Activated CD4-positive, alpha-beta T cell treated with anti-CD3 and anti-CD28 coated beads for 1 hour (primary cell): ENCODE measurements at regions not wholly inside any gene's neighbourhood (a gene's known extent, or its start where the extent isn't known, plus 50 kb on each side); places are given as distances from the start of the nearest gene placed in this dataset.

Experiments used
- DNase-seq: peaks from one replicate; pipeline ENCODE4 v3.0.0-alpha.2; 2020

DNA sequence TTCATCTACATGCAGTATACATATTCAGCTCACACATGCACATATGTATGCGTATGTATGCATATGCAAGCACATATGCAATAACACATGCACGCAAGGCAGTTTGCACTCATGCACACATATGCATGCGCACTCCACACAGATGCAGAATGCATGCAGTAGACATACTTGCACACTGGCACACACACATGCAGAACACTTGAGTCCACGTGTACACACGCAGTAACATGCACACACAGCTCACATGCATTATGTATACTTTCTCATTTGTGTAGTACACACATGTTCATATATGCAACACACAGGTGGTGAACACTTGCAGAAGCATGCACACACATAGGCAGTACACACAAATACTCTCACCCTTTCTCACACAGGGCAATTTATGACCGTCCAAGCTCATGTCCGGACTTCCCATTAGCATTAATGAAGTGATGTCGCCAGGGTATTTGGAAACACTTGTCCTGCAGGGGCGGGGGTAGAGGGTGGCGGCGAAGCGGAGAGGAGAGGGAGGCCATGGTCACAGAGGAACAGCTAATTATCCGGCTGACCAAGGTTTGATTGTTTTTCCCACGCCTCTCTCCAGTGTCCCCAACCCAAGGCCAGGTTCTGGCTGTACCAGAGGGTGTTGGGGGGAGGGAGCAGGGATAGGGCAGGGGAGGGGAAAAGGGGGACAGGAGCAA, 91.3 kb downstream of the VEGFA start:
- no peak for DNase-seq

DNA sequence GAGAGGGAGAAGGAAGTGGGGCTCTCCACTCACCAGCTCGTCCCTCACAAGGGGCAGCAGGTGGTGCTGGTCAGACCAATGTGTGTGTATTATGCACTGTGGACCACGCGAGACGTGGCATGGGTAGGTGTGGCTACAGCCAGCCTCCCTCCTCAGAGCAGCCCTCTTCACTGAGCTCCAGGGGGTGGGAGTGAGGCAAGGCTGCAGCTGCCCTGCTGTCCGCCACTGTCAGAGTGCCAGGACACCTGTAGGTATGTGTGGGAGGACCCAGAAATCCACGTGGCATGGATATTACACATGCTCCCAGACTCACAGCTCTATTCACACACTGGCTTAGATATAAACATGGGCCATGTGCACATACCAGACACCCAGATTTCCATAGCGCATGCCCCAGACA, 90.3 kb downstream of the VEGFA start:
- DNase-seq = no peak

DNA sequence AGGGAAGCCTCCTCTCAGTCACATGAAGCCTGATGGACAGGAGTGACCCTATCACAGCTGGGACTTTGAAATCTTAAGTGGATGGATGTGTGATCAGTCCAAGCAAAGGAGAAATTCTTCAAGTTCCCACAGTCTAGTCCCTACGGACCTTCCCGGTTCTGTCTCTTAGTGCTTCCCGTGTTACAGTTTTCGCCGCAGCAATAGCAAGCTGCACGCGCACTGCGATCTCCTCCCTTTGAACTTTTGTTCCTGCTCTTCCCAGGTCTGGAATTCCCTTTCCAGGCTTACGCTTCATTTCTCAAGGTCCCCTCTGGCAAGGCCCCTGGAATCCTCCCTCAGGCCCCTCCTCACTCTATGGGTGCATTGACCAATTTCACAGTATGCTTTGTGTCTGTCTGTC, 89.2 kb downstream of the VEGFA start:
- DNase-seq = no peak

DNA sequence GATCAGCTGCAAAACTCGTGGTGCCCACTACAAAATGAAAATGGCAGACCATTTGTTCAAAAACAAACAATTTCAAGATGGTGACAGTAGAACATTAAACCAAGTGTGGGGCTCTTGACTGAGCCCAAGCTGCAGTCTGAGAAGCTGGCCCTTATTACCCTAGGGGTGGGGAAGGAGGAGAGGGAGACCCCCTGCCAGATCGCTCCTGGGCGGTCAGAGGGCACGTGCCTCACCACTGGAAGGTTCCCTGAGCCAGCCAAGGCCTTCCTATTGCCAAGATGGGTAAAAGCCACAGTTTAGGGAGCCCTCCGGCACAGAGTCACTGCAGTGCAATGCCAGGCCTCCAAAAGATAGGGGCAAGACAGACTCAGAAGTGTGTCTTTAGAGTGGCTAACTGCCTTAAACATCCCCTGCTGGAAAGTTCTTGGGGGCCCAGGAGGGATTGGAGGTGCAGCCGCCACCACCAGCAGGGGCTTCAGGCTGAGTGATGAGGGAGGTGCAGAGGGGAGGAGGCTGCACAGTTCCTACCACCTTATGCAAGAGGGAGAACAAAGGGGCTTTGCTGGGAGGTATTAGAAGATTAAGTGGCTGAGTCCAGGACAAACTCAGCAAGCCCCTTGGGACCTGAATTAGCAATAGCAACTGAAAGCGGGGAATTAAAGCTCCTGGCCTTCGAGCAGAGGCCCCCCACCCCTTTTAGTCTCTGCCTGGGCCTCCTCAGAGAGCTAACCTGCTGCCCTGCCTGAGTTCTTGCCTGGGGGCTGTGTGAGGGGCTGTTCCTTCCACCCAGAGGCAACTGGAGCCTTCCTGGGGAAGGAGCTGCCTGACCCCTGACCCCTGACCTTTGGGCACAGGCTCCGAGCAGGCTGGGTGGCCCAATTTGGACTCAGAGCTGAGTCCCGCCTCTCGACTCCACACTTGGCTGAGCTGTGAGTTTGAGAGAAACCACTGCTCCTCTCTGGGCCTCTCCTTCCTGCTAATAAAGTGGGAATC, 88.4 kb downstream of the VEGFA start:
- DNase-seq = no peak

DNA sequence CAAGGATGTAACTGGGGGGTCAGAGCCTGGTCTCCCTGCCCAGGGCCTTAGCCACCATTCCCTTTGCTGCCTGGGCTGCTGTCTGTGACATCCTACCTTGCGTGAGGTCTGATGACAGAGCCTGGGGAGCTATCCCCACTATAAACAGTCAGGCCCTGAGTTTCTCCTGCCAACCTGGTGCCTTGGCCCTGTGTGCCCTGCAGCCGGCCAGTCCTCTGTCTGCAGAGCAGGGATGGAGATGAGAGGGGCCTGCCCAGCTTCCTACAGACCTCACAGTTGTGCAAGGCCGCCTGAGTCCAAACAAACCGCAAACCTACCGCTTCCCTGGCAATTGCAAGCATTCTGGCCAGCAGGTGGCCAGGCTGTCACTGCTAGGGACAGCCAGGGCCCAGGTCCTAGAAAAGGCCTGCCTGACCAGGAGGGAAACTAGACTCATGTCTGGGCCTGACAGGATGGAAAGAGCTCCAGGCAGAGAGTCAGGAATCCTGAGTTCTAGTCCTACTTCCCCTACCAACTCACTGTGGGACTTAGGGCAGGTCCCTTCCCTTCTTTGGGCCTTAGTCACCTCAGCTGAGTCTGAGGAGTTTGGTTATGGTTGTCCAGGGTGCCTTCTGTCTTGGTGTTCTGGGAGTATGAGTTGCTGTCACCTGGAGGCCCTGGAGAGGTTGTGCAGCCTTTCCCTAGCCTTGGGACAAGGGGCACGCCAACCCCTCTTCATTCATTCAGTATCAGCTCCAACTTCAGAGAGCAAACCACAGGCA, 86.2 kb downstream of the VEGFA start:
- no peak for DNase-seq

DNA sequence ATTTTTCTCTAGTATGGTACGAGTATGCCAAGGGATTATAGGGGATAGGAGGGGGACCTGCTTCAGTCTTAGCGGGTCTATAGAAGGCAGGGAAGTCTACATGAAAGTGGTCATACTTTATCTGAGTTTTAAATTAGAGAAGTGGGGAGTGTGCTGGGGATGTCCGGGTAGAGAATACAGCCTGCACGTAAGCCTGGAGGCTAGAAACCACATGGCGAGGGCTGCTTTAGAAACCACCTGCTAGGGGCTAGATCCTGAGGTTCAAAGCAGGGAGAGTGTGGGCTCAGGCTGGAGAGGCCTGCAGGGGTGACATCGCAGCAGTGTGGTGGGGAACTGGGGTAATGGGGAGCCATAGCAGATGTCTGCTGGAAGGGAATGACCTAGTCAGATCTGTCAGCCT, 85.2 kb downstream of the VEGFA start:
- no peak for DNase-seq

DNA sequence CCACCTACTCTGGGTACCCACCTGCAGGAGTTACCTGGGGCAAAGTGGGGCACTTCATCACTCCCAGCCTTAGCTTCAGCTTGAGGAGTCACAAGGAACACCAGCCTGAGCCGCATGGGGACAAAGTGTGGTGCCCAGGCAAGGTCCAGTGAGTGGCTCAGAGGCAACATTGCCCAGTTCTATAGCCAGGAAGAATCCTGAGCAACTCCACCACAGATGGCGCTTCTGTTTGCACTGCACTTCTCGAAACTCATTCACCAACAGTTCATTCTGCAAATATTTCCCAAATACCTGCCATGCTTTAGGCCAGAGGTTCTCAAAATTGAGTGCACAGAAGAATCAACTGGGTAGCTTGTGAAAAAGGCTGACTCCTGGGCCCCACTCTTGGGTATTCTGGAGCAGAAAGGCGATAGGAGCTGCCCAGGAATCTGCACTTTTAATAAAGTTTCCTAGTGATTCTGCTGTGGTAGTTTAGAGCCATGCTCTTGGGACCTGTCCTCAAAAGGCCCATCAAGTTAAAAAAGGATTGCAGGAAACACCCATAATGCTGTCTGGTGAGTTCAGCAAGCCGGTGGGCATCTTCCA, 83.1 kb downstream of the VEGFA start:
- no peak for DNase-seq

DNA sequence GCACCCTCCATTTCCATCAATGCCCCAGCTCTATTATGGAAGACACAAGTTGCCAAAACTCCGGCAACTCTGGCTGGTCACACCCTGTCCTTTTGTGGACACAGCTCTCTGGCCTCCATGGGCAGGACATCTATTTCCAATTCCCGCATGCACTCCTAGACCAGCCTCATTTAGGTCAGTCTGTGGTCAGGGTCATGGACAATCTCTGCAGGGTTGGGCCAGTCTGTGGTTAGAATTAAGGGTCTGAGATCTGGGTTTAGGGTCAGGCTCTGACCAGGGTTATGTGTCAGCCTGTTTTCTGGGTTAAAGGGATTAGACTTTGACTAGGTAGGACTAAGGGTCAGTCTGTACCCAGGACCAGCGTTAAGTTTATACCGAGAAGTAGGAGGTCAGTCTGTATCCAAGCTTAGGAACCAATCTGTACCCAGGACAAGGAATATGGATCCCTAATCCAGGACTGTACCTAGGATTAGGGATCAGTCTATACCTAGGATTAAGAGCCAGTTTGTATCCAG, 82.4 kb downstream of the VEGFA start:
- no peak for DNase-seq

DNA sequence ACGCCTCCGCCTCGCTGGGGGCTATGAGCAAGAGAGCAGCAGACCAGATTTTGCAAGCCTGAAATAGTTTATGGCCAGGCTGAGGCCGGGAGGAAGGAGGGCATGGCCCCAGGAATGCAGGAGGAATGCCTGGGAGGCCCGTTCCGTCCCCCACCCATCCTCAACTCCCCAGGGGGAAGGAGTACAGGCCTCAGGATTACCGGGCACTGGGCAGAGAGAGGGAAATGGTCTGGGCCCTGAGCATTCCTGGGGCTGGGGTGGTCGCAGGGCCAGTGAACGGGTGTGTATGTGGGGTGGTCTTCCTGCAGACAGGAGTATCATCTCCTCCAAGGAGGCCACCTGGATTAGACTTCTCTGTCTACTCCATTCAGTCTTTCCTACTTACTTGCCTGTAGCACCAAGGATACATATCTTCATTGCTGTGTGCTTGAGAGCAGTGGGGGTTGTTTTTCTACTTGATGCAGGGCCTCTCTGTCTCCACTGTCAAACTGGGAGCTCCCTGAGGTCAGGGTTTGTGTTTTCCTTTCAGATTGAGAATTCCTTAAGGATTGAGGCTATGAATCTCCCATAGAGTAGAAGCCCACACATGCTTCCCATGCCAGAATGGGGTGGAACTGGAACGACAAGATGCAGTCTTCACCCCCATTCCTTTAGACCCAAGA, 81.3 kb downstream of the VEGFA start:
- DNase-seq = no peak

DNA sequence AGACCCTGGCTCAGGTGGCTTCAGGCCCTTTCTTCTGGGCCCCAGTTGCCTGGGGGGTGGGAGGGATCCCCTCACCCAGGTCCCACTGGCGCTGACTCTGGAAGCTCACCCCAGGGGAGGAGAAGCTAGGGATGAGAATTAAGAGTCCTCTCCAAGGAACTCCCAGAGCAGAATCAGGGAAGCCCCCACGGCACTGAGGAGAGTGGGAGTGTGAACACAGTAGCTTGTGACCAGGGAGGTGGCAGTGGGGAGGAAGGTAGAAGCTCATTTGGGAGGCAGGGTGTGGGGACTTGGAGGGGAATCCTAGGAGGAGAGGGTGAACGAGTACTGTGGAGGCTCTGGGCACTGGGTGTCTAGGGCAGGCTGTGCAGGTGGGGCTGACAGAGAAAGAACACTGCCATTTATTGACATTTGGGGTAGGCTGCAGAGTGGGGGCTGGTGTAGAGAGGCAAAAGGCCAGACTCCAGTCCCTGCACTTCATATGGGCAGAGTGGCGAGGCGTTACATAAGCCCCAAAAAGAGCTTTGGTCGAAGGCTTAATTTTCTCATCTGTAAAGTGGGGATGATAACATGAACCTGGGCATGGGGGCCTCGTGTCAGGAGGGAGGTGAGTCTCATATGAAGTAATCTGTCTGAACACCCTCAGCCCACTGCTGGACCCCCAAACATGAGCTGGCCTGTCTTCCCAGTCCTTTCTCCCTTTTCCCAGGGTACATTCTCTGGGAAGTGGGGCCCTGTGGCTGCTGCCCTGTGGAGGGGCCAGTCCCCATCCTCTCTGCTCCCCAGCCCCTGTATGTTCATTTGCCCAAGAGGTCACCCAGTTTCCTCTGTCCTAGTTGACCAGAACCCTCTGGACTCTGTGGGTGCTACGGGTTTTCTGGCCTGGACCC, 80.5 kb downstream of the VEGFA start:
- DNase-seq = no peak

DNA sequence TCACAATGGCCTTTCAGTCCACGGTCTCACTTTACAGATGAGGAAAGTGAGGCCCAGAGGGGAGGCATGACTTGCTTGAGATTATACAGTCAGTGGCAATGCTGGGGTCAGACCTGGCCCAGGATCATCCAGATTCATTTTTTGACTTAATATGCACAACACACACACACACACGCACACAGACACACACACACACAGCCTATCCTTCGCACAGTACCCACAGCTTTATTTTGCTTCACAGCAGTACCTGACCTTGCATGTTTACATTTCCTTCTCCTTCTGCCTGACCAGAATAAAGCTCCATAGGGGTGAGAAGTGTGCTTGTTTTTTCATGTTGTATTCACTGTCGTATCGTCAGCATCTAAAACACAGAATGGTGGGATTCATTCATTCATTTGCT, 79.8 kb downstream of the VEGFA start:
- DNase-seq = no peak

DNA sequence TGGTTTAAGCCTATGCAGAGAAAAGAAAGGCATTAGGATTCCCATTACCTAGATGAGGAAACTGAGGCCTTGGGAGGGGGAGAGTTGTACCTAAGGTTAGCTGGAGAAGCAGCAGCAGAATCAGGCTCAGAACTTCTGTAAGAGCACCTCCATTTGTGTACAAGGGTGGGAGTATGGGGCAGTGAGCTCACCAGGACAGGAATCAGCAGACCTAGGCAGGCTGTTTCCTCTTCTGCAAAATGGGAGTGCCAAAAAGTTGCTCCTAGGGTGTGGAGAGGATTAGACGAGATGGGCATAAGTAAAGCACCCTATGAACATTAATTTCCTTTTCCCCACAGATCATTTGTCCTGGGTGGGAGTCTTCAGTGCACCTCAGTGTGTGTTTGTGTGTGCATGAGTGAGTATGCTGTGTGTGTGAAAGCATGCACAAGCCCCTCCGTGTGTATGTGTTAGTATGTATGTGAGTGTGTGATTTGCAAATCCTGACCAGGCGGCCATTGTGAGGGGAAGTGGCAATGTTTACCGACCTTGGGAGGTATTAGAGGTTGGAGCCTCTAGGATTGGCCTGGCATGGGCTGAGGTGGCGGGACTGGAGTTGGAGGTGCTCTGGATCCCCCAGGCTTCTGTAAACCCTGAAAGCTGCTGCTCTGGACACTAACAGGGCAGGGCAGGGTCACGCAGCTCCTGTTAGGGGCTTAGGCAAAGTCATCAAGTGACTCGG, 78.8 kb downstream of the VEGFA start:
- no peak for DNase-seq

DNA sequence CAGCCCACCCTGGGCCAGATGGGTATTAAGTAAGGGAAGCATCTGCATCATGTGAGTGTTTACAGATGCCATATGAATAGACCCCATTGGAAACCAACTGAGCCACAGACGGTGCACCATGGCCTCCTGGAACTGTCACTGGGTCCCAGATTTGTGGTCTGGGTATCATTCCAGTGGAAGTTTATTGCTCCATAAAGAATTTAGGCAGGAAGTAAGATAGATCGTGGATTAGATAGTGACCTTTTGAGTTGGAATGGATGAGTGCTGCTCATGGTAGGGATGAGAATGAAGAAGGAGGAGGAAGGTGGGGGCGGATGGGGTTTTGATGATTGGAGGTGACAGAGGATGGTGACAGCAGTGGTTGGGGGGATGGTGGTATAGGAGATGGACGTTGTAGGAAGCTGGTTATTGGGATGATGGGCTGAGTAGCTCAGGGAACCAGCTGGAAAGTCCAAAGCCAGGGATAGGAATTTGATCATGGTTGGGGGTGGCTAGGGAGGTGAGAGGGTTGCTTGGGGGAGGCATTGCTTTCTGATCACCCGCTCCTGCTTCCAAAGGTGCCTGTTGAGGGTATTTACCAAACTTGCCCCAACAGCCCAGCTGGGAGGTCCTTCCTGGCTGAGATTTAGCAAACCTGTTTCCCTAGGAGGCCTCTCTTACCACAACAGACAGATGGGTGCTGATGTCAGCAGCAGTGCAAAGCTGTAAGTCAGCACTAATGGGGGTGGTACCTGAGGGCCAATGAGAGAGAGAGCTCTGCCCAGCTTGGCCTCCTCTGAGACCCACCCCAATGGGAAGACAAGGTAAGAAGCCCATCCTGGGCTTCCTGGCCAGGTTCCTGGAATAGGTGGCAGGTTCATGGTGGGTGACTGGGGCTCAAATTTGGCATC, 78.0 kb downstream of the VEGFA start:
- no peak for DNase-seq

DNA sequence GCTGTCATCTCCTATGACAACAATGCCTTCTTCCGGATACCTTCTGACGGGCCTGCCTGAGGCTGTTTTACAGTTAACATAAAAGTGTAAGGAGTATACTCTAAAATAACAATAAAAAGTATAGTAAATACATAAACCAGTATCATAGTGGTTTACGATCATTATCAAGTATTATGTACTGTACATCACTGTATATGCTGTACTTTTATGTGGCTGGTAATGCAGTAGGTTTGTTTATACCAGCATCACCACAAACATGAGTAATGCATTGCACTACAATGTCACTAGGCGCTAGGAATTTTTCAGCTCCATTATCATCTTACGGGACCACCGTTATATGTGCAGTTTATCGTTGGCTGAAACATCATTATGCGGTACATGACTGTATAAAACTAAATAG, 76.5 kb downstream of the VEGFA start:
- no peak for DNase-seq

DNA sequence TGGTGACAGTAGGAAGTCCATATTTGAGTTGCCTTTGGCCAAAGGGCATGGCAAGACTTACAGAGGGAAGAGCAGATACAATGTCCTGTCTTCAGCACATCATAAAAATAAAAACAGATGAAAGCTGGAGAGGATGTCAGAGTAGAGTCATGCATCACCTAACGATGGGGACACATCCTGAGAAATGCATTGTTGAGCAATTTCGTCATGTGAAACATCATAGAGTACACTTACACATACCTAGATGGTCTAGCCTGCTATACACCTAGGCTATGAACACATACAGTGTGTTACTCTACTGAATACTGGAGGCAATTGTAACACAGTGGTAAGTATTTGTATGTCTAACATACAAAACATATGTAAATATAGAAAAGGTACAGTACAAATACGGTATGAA, 75.6 kb downstream of the VEGFA start:
- no peak for DNase-seq

DNA sequence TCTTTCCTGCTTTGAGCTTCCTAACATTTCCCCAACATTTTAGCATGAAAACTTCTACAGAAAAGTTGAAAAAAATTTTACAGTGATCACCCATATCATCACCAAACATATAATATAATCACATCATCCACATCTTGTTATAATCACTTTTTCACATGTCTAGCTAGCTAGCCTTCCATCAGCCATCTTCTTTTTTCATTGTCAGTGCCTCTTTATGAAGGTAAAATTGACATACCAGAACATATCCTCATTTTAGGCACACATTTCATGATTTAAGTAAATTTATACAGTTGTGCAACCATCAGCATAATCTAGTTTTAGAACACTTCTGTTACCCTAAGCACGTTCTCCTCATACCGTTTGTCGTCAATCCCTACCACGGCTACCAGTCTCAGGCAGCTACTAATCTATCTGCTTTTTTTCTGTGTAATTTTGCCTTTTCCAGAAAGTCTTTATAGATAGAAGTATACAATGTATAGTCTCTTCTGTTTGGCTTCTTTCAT, 73.7 kb downstream of the VEGFA start:
- DNase-seq = no peak

DNA sequence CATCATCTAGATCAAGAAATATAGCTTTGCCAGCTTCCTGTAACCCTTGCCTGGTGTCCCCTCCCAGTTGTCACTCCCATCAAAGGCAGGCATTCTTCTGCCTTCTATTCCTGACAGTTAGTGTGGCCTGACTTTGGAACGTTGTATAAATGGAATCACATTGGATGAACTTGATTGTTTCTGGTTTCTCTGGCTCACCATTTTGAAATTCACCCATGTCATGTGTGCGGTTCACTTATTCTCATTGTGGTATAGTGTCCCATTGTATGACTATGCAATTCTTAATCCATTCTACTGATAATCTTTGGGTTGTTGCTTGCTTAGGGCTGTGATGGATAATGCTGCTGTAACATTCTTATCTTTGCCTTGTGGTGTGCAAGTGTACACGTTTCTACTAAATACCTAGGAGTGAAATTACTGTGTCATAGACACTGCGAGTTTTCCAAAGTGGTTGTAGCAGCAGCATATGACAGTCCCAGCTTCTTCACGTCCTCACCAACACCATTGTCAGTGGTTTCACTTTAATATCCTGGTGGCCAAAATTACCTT, 73.2 kb downstream of the VEGFA start:
- DNase-seq = no peak

DNA sequence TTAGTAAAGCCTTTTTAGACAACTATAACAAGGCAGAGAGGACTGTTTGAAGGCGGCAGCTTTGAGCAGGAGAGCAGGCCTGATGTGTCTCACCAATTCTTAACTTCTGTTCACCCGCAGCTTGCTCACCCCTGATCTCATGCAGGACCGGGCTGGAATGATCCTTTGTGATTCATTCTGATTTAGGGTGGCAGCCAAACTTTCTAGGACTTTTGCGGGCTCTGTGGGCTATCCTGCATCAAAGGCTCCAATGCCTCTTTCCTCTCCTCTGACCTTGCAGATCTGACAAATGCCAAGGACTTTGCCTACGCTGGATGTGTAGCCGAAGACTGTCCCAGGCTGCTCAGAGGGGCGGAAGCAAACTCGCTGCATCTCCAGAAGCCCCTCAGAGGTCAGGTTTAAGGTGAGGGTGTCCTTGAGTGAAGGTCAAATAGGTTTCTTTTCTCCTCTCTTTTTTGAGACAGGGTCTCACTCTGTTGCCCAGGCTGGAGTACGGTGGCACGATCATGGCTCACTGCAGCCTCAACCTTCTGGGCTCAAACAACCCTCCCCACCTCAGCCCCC, 72.3 kb downstream of the VEGFA start:
- no peak for DNase-seq
